GM12892 (cell line): ENCODE measurements at regions not wholly inside any gene's neighbourhood (a gene's known extent, or its start where the extent isn't known, plus 50 kb on each side); places are given as distances from the start of the nearest gene placed in this dataset.

Experiments used
- DNase-seq: peaks from one replicate; pipeline ENCODE4 v3.0.0; 2011; ENCODE audit not compliant: insufficient read length
- FAIRE-seq: peaks from 2 replicates; lab custom pipeline; 2011; peaks lifted over from hg19 to GRCh38; lab: Jason Lieb, UNC
- POLR2A ChIP-seq: IDR thresholded peaks from 2 replicates; pipeline ENCODE4 v1.6.1; 2011; ENCODE audit warnings: low read depth, low read length, control low read depth
- POLR2AphosphoS5 ChIP-seq: IDR thresholded peaks from 2 replicates; pipeline ENCODE4 v1.6.1; 2011; ENCODE audit warnings: low read depth, low read length, control low read depth
- TAF1 ChIP-seq: IDR thresholded peaks from 2 replicates; pipeline ENCODE4 v1.6.1; 2011; ENCODE audit warnings: low read depth, mild to moderate bottlenecking, control low read depth, low read length, borderline replicate concordance

GRCh38 chr4:137226221-137226620, 306.1 kb downstream of the PCDH18 start:
- FAIRE-seq, result no peak
- TF ChIP-seq POLR2AphosphoS5 (no peak), POLR2A (no peak), TAF1 (no peak)
- DNase-seq, result no peak

- DNase-seq, result no peak
- no peak for FAIRE-seq
- TF ChIP-seq POLR2AphosphoS5 (no peak), POLR2A (no peak), TAF1 (no peak)
These were observed 318.7 kb downstream of the PCDH18 start for GRCh38 chr4:137213372-137214173.

- DNase-seq (no peak), FAIRE-seq (no peak)
- TF ChIP-seq POLR2AphosphoS5 (no peak), TAF1 (no peak), POLR2A (no peak)
These were observed 319.7 kb downstream of the PCDH18 start for GRCh38 chr4:137212601-137213000.

- TF ChIP-seq POLR2AphosphoS5, result no peak
- no peak for TF ChIP-seq POLR2A
- TF ChIP-seq TAF1, result no peak
- FAIRE-seq (no peak), DNase-seq (no peak)
These were observed 323.1 kb downstream of the PCDH18 start for GRCh38 chr4:137209240-137209639.

- no peak for TF ChIP-seq POLR2A
- TF ChIP-seq TAF1, result no peak
- TF ChIP-seq POLR2AphosphoS5, result no peak
- no peak for DNase-seq
- no peak for FAIRE-seq
These were observed 325.5 kb downstream of the PCDH18 start for GRCh38 chr4:137206781-137207180.

GRCh38 chr4:137203601-137204000, 328.7 kb downstream of the PCDH18 start:
- FAIRE-seq, result no peak
- TF ChIP-seq POLR2AphosphoS5 (no peak), POLR2A (no peak), TAF1 (no peak)
- no peak for DNase-seq

- DNase-seq (no peak), FAIRE-seq (no peak)
- TF ChIP-seq POLR2A (no peak), POLR2AphosphoS5 (no peak), TAF1 (no peak)
These were observed 332.0 kb downstream of the PCDH18 start for GRCh38 chr4:137200322-137200721.

- TF ChIP-seq TAF1 (no peak), POLR2A (no peak), POLR2AphosphoS5 (no peak)
- DNase-seq (no peak), FAIRE-seq (no peak)
These were observed 333.5 kb downstream of the PCDH18 start for GRCh38 chr4:137198791-137199190.

GRCh38 chr4:137194670-137195069, 337.6 kb downstream of the PCDH18 start:
- no peak for FAIRE-seq
- no peak for DNase-seq
- TF ChIP-seq TAF1 (no peak), POLR2AphosphoS5 (no peak), POLR2A (no peak)

- no peak for DNase-seq
- no peak for FAIRE-seq
- TF ChIP-seq POLR2AphosphoS5 (no peak), POLR2A (no peak)
These were observed 338.7 kb downstream of the PCDH18 start for GRCh38 chr4:137193564-137193963.

GRCh38 chr4:137181293-137181899, 350.9 kb downstream of the PCDH18 start:
- FAIRE-seq (no peak), DNase-seq (no peak)
- TF ChIP-seq POLR2A (no peak), TAF1 (no peak), POLR2AphosphoS5 (no peak)

- DNase-seq, result no peak
- no peak for TF ChIP-seq TAF1
- no peak for TF ChIP-seq POLR2A
- TF ChIP-seq POLR2AphosphoS5, result no peak
- no peak for FAIRE-seq
These were observed 351.9 kb downstream of the PCDH18 start for GRCh38 chr4:137180349-137180748.
